ENCODE measurements at regions not wholly inside any gene's neighbourhood (a gene's known extent, or its start where the extent isn't known, plus 50 kb on each side); places are given as distances from the start of the nearest gene placed in this dataset.
"Not testable (repeated sequence)": the region's sequence is repeated elsewhere in the genome, so short reads cannot be mapped to it uniquely, and the experiment has no call there.

DNA sequence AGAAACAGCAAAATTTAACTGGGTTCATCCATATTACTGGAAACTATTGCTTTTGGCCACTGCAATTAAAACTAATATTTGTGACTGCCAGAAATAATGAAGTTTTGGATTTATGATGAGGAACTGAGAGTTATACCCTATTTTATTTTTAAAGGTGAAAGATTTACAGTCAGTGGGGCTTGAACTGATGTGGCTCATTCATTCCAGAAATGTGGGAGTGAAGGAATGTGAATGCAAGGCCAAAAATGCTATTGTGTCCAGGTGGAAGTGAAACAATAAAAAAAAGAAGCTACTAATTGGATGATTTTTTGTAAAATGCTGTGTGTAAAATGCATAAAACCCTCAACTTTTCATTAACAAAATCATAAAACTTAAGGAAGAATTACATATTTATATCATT is 491.9 kb downstream of the COL12A1 start:
- Histone ChIP-seq H3K9me3 (no peaks in the 10 kb centered on the region), H3K27me3 (no peaks in the 10 kb centered on the region), H3K36me3 (no peaks in the 10 kb centered on the region), H3K4me1 (no peaks in the 10 kb centered on the region), H3K4me3 (no peak overlapping the region), H3K27ac (no peak overlapping the region)
- no peak for TF ChIP-seq POLR2AphosphoS5 (IDR thresholded peaks at IDR 0.05; ENCODE audit: insufficient read depth in 1 of 2, low read depth in 1 of 2)
- TF ChIP-seq POLR2A (IDR thresholded peaks at IDR 0.05), result no peak
- TF ChIP-seq, protein P1, sequence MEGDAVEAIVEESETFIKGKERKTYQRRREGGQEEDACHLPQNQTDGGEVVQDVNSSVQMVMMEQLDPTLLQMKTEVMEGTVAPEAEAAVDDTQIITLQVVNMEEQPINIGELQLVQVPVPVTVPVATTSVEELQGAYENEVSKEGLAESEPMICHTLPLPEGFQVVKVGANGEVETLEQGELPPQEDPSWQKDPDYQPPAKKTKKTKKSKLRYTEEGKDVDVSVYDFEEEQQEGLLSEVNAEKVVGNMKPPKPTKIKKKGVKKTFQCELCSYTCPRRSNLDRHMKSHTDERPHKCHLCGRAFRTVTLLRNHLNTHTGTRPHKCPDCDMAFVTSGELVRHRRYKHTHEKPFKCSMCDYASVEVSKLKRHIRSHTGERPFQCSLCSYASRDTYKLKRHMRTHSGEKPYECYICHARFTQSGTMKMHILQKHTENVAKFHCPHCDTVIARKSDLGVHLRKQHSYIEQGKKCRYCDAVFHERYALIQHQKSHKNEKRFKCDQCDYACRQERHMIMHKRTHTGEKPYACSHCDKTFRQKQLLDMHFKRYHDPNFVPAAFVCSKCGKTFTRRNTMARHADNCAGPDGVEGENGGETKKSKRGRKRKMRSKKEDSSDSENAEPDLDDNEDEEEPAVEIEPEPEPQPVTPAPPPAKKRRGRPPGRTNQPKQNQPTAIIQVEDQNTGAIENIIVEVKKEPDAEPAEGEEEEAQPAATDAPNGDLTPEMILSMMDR (IDR thresholded peaks at IDR 0.05), result no peak
- intact Hi-C loops (cut with DNase I), result no loop called here
- no peak for DNase-seq (ENCODE audit: extremely low spot score in 2 of 2)

DNA sequence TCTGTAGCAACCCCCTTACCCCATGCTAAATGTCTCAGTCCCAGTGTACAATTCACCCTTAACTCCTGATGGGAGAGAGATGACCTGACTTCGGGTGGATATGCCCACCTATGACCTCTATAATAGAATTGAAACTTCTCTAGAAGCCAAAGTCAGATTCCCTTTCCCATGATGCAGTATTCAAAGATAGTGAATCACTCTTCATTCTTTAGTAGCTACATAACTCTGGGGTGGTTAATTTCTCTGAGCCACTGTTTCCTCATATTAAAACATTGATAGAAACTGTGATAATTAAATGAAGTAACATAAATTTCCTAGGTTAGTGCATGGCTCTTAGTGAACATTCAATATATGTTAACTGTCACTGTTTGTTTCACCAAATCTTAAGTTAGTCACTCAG is 500.4 kb downstream of the COL12A1 start:
- H3K27ac ChIP-seq, result no peak overlapping the region
- no peak overlapping the region for H3K4me3 ChIP-seq
- H3K36me3 ChIP-seq, result no peaks in the 10 kb centered on the region
- H3K4me1 ChIP-seq, result no peaks in the 10 kb centered on the region
- no peaks in the 10 kb centered on the region for H3K9me3 ChIP-seq
- TF ChIP-seq, protein P1 (IDR thresholded peaks at IDR 0.05), result no peak
- TF ChIP-seq POLR2AphosphoS5 (IDR thresholded peaks at IDR 0.05; ENCODE audit: insufficient read depth in 1 of 2, low read depth in 1 of 2), result no peak
- TF ChIP-seq POLR2A (IDR thresholded peaks at IDR 0.05), result no peak
- DNase-seq (ENCODE audit: extremely low spot score in 2 of 2), result no peak
- intact Hi-C loops (cut with DNase I), result no loop called here
- no peaks in the 10 kb centered on the region for H3K27me3 ChIP-seq

DNA sequence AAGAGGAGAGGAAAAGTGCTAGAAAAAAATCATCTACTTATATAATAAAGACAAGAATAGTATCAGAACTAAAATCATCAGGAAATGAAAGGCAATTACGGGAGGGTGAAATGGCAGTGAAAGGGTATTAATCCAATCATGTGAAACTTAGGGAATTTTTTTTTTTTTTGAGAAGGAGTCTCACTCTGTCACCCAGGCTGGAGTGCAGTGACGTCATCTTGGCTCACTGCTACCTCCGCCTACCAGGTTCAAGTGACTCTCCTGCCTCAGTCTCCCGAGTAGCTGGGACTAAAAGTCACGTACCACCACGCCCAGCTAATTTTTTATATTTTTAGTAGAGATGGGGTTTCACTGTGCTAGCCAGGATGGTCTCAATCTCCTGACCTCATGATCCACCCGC is 501.3 kb downstream of the COL12A1 start:
- H3K9me3 ChIP-seq; H3K27ac ChIP-seq; H3K36me3 ChIP-seq; H3K4me1 ChIP-seq; DNase-seq (ENCODE audit: extremely low spot score in 2 of 2); H3K4me3 ChIP-seq; intact Hi-C loops (cut with DNase I); H3K27me3 ChIP-seq: not testable (repeated sequence)

DNA sequence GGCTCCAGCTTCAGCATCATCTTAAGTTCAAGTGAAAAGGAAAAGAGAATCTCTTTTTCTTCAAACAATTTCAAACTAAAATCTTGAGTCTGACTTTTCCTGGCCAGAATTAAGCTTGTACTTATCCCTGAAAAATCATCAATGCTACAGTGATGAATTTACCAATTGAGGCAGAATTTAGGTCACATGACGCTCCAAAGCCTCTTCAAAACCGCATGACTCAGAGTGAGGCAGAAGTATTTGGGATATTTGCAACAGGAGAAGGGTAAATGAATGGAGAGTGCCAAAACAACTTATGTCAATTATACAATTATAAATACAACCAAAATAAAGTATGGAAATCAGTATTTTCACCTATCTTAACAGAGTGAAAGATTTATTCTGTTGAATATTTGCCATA is 515.5 kb downstream of the COL12A1 start:
- intact Hi-C loops (cut with DNase I), result no loop called here
- no peak overlapping the region for H3K27ac ChIP-seq
- no peaks in the 10 kb centered on the region for H3K4me1 ChIP-seq
- no peaks in the 10 kb centered on the region for H3K9me3 ChIP-seq
- H3K27me3 ChIP-seq, result no peaks in the 10 kb centered on the region
- no peak for TF ChIP-seq POLR2A (IDR thresholded peaks at IDR 0.05)
- TF ChIP-seq POLR2AphosphoS5 (IDR thresholded peaks at IDR 0.05; ENCODE audit: insufficient read depth in 1 of 2, low read depth in 1 of 2), result no peak
- TF ChIP-seq, protein P1 (IDR thresholded peaks at IDR 0.05), result no peak
- no peaks in the 10 kb centered on the region for H3K36me3 ChIP-seq
- DNase-seq (ENCODE audit: extremely low spot score in 2 of 2), result no peak
- H3K4me3 ChIP-seq, result no peak overlapping the region

DNA sequence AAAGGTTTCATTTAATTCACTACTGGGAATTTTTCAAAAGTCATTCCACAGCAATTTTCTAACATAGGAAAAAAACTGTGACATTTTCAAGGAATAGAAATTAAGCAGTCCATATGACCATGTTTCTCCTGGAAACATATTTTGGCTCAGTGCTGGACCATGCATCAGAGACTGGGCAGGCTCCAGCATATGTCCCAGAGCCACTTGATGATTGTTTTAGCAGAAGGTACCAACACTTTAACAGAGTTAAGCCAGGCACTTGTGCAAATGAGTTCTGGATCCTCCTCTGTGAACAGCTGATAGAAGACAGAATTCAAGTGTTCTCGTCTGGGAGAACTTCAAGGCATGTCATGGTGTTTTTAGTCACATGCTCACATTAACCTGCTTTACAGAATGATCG is 516.3 kb downstream of the COL12A1 start:
- Histone ChIP-seq H3K27me3 (no peaks in the 10 kb centered on the region), H3K27ac (no peak overlapping the region), H3K36me3 (no peaks in the 10 kb centered on the region), H3K4me3 (no peak overlapping the region), H3K9me3 (no peaks in the 10 kb centered on the region), H3K4me1 (no peaks in the 10 kb centered on the region)
- intact Hi-C loops (cut with DNase I), result no loop called here
- DNase-seq (ENCODE audit: extremely low spot score in 2 of 2), result no peak
- TF ChIP-seq, protein P1 (IDR thresholded peaks at IDR 0.05), result no peak

DNA sequence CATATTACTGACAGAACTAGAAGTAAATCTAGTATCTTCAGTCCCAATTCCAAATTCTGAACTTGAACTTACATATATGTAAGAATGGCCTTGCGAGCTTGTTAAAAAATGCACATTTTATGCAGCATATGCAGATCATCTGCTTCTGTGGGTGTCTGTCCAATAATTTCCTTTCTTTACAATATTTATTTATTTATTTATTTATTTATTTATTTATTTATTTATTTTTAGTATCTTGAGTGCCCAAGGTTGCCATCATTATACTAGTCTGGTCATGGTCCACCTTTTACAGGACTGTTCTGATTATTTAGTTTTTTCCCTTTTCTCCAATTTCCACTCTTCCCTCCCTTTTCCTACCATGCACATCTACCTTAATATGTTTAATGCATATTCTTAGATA is 528.4 kb downstream of the COL12A1 start:
- H3K27me3 ChIP-seq, result no peaks in the 10 kb centered on the region
- no peak for DNase-seq (ENCODE audit: extremely low spot score in 2 of 2)
- H3K36me3 ChIP-seq, result no peaks in the 10 kb centered on the region
- H3K4me3 ChIP-seq, result no peak overlapping the region
- TF ChIP-seq, protein P1 (IDR thresholded peaks at IDR 0.05), result no peak
- TF ChIP-seq POLR2AphosphoS5 (IDR thresholded peaks at IDR 0.05; ENCODE audit: insufficient read depth in 1 of 2, low read depth in 1 of 2), result no peak
- no peak for TF ChIP-seq POLR2A (IDR thresholded peaks at IDR 0.05)
- intact Hi-C loops (cut with DNase I), result no loop called here
- no peaks in the 10 kb centered on the region for H3K9me3 ChIP-seq
- H3K4me1 ChIP-seq, result no peaks in the 10 kb centered on the region
- H3K27ac ChIP-seq, result no peak overlapping the region

All from vagina (tissue), 2 donors.